Osteocyte (in vitro differentiated cells): ENCODE measurements at regions not wholly inside any gene's neighbourhood (a gene's known extent, or its start where the extent isn't known, plus 50 kb on each side); places are given as distances from the start of the nearest gene placed in this dataset.

ENCODE experiments used
- DNase-seq: peaks from one replicate; pipeline ENCODE4 v3.0.0; 2021; ENCODE audit warnings: mixed read lengths; ENCODE audit not compliant: unreplicated experiment; ENCODE audit errors: extremely low spot score
- H3K27ac Mint-ChIP-seq: one replicate; pipeline ENCODE4 v1.8.0; 2021; ENCODE audit warnings: mild to moderate bottlenecking, mixed read lengths; ENCODE audit not compliant: unreplicated experiment
- H3K27me3 Mint-ChIP-seq: one replicate; pipeline ENCODE4 v1.8.0; 2021; ENCODE audit warnings: mixed read lengths; ENCODE audit not compliant: unreplicated experiment
- H3K36me3 Mint-ChIP-seq: one replicate; pipeline ENCODE4 v1.8.0; 2021; ENCODE audit warnings: mixed read lengths; ENCODE audit not compliant: unreplicated experiment
- H3K4me1 Mint-ChIP-seq: one replicate; pipeline ENCODE4 v1.8.0; 2021; ENCODE audit warnings: mixed read lengths; ENCODE audit not compliant: unreplicated experiment
- H3K4me3 Mint-ChIP-seq: one replicate; pipeline ENCODE4 v1.8.0; 2021; ENCODE audit warnings: mild to moderate bottlenecking, moderate library complexity, mixed read lengths; ENCODE audit not compliant: unreplicated experiment
- H3K9me3 Mint-ChIP-seq: one replicate; pipeline ENCODE4 v1.8.0; 2021; ENCODE audit warnings: mixed read lengths; ENCODE audit not compliant: unreplicated experiment
- TF ChIP-seq, protein P1 (sequence below): fragments of 200-600 bp; sonication (generic); IDR thresholded peaks from 2 replicates; pipeline ENCODE4 v1.5.0; 2021; ENCODE audit warnings: antibody characterized with exemption, mild to moderate bottlenecking, moderate library complexity

DNA sequence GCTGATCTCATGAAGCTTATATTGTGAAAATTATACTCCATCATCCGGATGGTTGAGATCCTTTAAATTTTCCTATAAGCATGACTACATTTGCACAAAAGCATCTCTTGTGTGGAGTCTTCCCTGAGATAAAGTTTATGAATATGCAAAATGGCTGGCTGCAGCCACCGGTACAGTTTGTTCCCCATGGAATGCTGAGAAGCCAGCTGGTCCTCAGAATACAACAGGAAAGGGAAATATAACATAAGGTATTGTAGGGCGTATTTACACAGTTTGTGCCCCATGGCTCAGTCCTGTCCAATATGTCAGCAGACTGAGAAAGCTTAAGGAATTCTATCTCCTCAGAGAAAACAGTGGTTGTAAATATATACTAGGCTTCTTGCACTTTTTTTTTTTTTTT, 468.6 kb downstream of the CNTN6 start:
- no peak for DNase-seq
- Mint-ChIP-seq H3K9me3 (no peaks in the 10 kb centered on the region), H3K27ac (no peak overlapping the region), H3K4me3 (no peak overlapping the region), H3K4me1 (no peaks in the 10 kb centered on the region), H3K27me3 (no peaks in the 10 kb centered on the region), H3K36me3 (no peaks in the 10 kb centered on the region)
- TF ChIP-seq, protein P1, sequence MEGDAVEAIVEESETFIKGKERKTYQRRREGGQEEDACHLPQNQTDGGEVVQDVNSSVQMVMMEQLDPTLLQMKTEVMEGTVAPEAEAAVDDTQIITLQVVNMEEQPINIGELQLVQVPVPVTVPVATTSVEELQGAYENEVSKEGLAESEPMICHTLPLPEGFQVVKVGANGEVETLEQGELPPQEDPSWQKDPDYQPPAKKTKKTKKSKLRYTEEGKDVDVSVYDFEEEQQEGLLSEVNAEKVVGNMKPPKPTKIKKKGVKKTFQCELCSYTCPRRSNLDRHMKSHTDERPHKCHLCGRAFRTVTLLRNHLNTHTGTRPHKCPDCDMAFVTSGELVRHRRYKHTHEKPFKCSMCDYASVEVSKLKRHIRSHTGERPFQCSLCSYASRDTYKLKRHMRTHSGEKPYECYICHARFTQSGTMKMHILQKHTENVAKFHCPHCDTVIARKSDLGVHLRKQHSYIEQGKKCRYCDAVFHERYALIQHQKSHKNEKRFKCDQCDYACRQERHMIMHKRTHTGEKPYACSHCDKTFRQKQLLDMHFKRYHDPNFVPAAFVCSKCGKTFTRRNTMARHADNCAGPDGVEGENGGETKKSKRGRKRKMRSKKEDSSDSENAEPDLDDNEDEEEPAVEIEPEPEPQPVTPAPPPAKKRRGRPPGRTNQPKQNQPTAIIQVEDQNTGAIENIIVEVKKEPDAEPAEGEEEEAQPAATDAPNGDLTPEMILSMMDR: no peak

DNA sequence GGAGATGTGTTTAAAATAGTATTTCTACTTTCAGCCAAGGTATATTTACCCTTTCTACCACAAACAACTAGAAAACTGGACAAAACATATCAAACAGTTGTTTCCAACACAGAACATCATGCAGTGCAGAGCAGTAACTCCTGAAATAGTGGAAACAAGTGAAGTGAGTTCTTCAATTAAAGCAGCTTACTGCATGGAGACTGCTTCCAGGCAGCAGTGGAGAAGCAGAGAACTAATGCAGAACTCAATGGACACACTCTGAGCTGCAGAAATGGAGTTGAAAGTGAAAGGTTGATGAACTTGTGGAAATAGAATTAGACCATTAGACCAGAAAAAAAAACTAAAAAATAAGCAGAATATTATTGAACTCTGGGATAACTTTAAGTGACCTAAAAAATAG, 478.9 kb downstream of the CNTN6 start:
- TF ChIP-seq, protein P1: no peak
- peaks cover 10% of the 10 kb centered on the region for H3K9me3 Mint-ChIP-seq
- H3K36me3 Mint-ChIP-seq: no peaks in the 10 kb centered on the region
- no peak for DNase-seq
- no peak overlapping the region for H3K27ac Mint-ChIP-seq
- no peaks in the 10 kb centered on the region for H3K27me3 Mint-ChIP-seq
- H3K4me3 Mint-ChIP-seq: no peak overlapping the region
- H3K4me1 Mint-ChIP-seq: peaks cover 5% of the 10 kb centered on the region

DNA sequence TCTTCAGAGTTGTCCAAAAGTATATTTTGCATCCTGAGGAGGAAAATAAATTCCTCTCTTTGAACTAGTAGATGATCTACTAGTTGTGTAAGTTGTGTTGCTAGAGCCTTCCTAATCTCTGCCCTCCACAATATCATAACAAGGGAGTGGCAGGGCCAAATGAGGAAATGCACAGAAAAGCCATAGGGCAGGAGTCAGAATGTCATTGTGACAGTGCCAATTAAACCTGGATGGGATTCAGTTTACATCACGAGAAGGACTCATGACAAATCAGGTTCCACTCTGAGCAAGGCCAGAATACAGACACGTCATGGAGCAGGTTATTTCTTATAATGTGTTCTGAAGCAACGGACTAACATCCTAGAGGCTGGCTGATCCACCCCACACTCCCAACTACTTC, 483.2 kb downstream of the CNTN6 start:
- Mint-ChIP-seq H3K27ac (no peak overlapping the region), H3K36me3 (no peaks in the 10 kb centered on the region), H3K4me1 (peaks cover 6% of the 10 kb centered on the region), H3K4me3 (no peak overlapping the region), H3K27me3 (no peaks in the 10 kb centered on the region), H3K9me3 (peaks cover 12% of the 10 kb centered on the region)
- no peak for DNase-seq
- TF ChIP-seq, protein P1: no peak

DNA sequence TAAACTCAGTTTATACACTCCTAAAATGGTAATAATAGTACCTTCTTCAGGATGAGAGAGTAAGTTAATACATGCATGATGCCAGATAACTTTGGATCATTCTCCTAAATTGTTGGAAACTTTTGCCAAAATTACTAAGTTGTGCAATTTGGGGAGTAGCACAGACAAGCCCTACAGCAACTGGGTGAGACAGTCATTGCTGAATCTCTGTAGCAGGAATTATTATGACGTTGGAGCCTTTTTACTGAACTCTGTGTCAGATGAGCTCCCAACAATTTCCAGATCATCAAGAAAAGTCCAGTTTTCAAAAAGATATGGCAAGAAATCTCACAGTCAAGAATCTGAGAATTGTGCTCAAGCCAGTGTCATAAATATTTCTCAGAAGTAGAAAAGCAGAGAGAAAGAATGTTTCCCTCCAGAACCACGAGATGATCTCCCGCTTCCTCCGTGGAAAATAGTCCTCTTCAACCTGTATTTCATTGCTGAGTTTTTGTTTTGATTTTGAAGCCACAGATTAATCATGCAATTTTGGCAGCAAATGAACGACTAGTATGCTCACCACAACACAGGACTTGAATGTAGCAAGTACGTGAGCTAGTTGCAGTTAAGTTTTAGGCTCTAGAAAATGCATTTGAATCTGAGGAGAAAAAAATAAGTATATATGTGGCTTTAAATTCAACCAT, 485.4 kb downstream of the CNTN6 start:
- TF ChIP-seq, protein P1: no peak
- Mint-ChIP-seq H3K27ac (peak overlapping the region; percentile 32), H3K4me1 (peaks cover 6% of the 10 kb centered on the region), H3K27me3 (no peaks in the 10 kb centered on the region), H3K36me3 (no peaks in the 10 kb centered on the region), H3K9me3 (peaks cover 6% of the 10 kb centered on the region), H3K4me3 (peak overlapping the region; percentile 17)
- DNase-seq: no peak

DNA sequence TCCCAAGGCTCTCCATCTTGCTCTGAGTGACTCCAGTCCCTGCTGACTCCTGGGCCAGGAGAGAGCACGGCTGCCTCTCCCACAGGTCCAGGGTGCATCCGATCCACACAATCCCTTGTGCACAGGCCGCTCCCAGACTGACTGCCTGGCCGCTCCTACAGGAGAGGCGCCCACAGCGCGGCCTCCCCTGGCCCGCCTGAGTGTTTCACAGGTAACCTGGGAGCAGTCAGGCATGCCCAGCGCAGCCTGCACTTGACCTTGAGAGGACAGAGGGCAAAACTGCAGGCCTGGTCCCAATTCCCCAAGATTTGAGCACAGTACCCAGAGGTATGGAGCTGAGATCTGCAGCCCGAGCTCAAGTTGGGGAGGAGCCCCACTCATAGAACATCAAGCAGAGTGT, 490.2 kb downstream of the CNTN6 start:
- TF ChIP-seq, protein P1: no peak
- Mint-ChIP-seq H3K27ac (no peak overlapping the region), H3K36me3 (no peaks in the 10 kb centered on the region), H3K27me3 (no peaks in the 10 kb centered on the region), H3K4me3 (no peak overlapping the region), H3K9me3 (peaks cover 38% of the 10 kb centered on the region), H3K4me1 (peaks cover 11% of the 10 kb centered on the region)
- DNase-seq: no peak
